Ascending aorta (tissue), 2 donors: ENCODE measurements at regions not wholly inside any gene's neighbourhood (a gene's known extent, or its start where the extent isn't known, plus 50 kb on each side); places are given as distances from the start of the nearest gene placed in this dataset.

Experiments
- DNase-seq, 2 donors: peaks; one replicate each; pipeline ENCODE4 v3.0.0-alpha.2; 2019; ENCODE audit warnings: low spot score in 2 of 2
- H3K27ac ChIP-seq, 2 donors: fragments of 200-600 bp; sonication (generic); one replicate each; pipeline ENCODE4 v1.5.1; 2016 to 2017; ENCODE audit warnings: mild to moderate bottlenecking in 1 of 2
- H3K27me3 ChIP-seq: fragments of 200-600 bp; sonication (generic); one replicate; pipeline ENCODE4 v1.5.1; 2017
- H3K36me3 ChIP-seq, 2 donors: fragments of 200-600 bp; sonication (generic); one replicate each; pipeline ENCODE4 v1.5.1; 2016
- H3K4me1 ChIP-seq, 2 donors: fragments of 200-600 bp; sonication (generic); one replicate each; pipeline ENCODE4 v1.5.1; 2016 to 2017; ENCODE audit warnings: mild to moderate bottlenecking in 1 of 2
- H3K4me3 ChIP-seq, 2 donors: fragments of 200-600 bp; sonication (generic); one replicate each; pipeline ENCODE4 v1.5.1; 2016 to 2017; ENCODE audit warnings: mild to moderate bottlenecking in 1 of 2
- H3K9me3 ChIP-seq, 2 donors: fragments of 200-600 bp; sonication (generic); one replicate each; pipeline ENCODE4 v1.5.1; 2016
- intact Hi-C: fragments of 100-400 bp; cut with DNase I; formaldehyde crosslinking; loops from one replicate; pipeline ENCODE4 v1.15.1; 2023
- TF ChIP-seq, protein P1 (sequence below), 3 experiments: fragments of 200-600 bp in 2 of 3; fragments of 450-650 bp in 1 of 3; sonication (generic) in 2 of 3; IDR thresholded peaks; one replicate each; pipeline ENCODE4 v1.5.1; 2016 to 2019; ENCODE audit warnings: antibody characterized with exemption in 3 of 3, mild to moderate bottlenecking in 1 of 3, moderate library complexity in 1 of 3

GRCh38 chr5:71892641-71893365, 173.7 kb downstream of the CARTPT start:
- Histone ChIP-seq H3K27me3 (no peaks in the 10 kb centered on the region), H3K4me1 (peaks cover 0 to 10% of the 10 kb centered on the region in 2 donors), H3K27ac (no peak overlapping the region), H3K9me3 (no peaks in the 10 kb centered on the region), H3K36me3 (no peaks in the 10 kb centered on the region), H3K4me3 (no peak overlapping the region)
- intact Hi-C loops: no loop called here
- TF ChIP-seq, protein P1, sequence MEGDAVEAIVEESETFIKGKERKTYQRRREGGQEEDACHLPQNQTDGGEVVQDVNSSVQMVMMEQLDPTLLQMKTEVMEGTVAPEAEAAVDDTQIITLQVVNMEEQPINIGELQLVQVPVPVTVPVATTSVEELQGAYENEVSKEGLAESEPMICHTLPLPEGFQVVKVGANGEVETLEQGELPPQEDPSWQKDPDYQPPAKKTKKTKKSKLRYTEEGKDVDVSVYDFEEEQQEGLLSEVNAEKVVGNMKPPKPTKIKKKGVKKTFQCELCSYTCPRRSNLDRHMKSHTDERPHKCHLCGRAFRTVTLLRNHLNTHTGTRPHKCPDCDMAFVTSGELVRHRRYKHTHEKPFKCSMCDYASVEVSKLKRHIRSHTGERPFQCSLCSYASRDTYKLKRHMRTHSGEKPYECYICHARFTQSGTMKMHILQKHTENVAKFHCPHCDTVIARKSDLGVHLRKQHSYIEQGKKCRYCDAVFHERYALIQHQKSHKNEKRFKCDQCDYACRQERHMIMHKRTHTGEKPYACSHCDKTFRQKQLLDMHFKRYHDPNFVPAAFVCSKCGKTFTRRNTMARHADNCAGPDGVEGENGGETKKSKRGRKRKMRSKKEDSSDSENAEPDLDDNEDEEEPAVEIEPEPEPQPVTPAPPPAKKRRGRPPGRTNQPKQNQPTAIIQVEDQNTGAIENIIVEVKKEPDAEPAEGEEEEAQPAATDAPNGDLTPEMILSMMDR (IDR thresholded peaks at IDR 0.05): no peak
- DNase-seq: no peak

DNA sequence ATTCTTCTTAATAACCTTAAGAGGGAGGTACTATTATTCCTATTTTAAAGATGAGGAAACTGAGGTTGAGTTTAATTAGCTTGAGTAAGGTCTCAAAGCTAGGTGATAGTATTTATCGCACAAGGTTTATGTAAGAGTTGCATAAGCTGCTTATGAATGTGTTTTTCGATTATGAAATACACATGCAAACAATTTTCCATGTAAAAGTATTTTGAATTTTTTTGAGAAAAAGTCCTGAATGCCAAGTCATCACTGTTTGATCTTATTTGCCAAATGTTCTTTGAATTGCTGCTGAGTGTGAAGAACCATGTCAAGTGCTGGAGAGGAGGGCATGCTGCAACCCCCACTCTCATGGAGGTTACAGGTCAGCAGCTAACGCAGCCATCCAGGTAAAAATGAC, 174.4 kb downstream of the CARTPT start:
- intact Hi-C loops: no loop called here
- peaks cover 0 to 10% of the 10 kb centered on the region in 2 donors for H3K4me1 ChIP-seq

DNA sequence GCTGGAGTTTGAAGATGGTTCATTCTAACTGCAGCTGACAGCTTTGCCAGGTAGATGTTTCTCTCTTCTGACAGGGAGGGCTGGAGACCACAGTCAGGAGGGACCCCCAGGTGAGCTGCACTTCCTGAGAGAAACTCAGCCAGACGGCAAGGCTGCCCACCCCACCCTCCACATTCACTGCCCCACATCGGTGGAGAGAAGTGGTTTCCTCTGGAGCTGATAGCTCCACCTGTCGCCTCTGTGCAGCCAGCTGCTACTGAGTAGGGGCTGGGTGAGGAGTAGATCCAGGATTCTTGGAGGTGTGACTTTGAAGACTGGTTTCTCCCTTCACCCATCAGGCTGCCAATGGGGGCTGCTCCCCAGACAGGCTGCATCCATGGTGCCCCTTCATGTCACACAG, 175.0 kb downstream of the CARTPT start:
- H3K4me3 ChIP-seq: no peak overlapping the region
- TF ChIP-seq, protein P1 (IDR thresholded peaks at IDR 0.05): no peak
- no peak for DNase-seq
- no peaks in the 10 kb centered on the region for H3K36me3 ChIP-seq
- intact Hi-C loops: no loop called here
- H3K4me1 ChIP-seq: peaks cover 0 to 10% of the 10 kb centered on the region in 2 donors
- H3K9me3 ChIP-seq: no peaks in the 10 kb centered on the region
- H3K27ac ChIP-seq: no peak overlapping the region
- no peaks in the 10 kb centered on the region for H3K27me3 ChIP-seq

More for the DNA sequence above, 174.4 kb downstream of the CARTPT start:
- no peak overlapping the region for H3K4me3 ChIP-seq
- no peaks in the 10 kb centered on the region for H3K9me3 ChIP-seq
- no peaks in the 10 kb centered on the region for H3K27me3 ChIP-seq
- TF ChIP-seq, protein P1 (IDR thresholded peaks at IDR 0.05): no peak
- DNase-seq: no peak
- no peaks in the 10 kb centered on the region for H3K36me3 ChIP-seq
- no peak overlapping the region for H3K27ac ChIP-seq

GRCh38 chr5:71895546-71895945, 176.5 kb downstream of the CARTPT start:
- Histone ChIP-seq H3K36me3 (no peaks in the 10 kb centered on the region), H3K27me3 (no peaks in the 10 kb centered on the region), H3K4me3 (no peak overlapping the region), H3K4me1 (peaks cover 0 to 10% of the 10 kb centered on the region in 2 donors), H3K27ac (no peak overlapping the region), H3K9me3 (no peaks in the 10 kb centered on the region)
- TF ChIP-seq, protein P1 (IDR thresholded peaks at IDR 0.05): no peak
- DNase-seq: no peak
- intact Hi-C loops: no loop called here

DNA sequence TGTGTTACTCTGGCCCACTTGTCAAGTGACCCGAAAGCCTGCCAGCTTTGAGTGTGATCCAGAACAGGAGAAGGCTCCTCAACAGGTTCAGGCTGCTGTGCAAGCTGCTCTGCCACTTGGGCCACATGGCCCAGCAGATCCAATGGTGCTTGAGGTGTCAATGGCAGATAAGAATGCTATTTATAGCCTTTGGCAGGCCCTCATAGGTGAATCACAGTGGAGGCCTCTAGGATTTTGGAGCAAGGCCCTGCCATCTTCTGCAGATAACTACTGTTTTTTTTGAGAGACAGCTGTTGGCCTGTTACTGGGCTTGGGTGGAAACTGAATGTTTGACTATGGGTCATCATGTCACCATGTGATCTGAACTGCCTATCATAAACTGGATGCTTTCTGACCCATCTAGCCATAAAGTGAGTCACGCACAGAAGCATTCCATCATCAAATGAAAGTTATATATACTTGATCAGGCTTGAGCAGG, 180.8 kb downstream of the CARTPT start:
- Histone ChIP-seq H3K27me3 (no peaks in the 10 kb centered on the region), H3K4me1 (no peaks in the 10 kb centered on the region), H3K27ac (no peak overlapping the region), H3K4me3 (no peak overlapping the region), H3K36me3 (no peaks in the 10 kb centered on the region), H3K9me3 (no peaks in the 10 kb centered on the region)
- TF ChIP-seq, protein P1 (IDR thresholded peaks at IDR 0.05): no peak
- DNase-seq: no peak
- intact Hi-C loops: no loop called here
